ENCODE measurements at regions not wholly inside any gene's neighbourhood (a gene's known extent, or its start where the extent isn't known, plus 50 kb on each side); places are given as distances from the start of the nearest gene placed in this dataset.

GRCh38 chr1:198880818-198881597 lies 242.2 kb downstream of the PTPRC start:
- no peak overlapping the region for H2BK120ac ChIP-seq (ENCODE audit: insufficient read depth, low read length, poor library complexity)
- H3K4ac ChIP-seq (ENCODE audit: low read depth, low read length), result no peak overlapping the region
- H3K27me3 ChIP-seq (ENCODE audit: insufficient read depth, low read length), result no peaks in the 10 kb centered on the region
- no peaks in the 10 kb centered on the region for H3K4me1 ChIP-seq (ENCODE audit: control insufficient read depth in 1 of 2, insufficient read depth in 2 of 2, low read length in 2 of 2)
- no peak overlapping the region for H3K14ac ChIP-seq (ENCODE audit: low read length)
- no peak overlapping the region for H2BK12ac ChIP-seq (ENCODE audit: low read length)
- H3K9ac ChIP-seq (ENCODE audit: low read length), result no peak overlapping the region
- H4K91ac ChIP-seq (ENCODE audit: low read depth, low read length), result peak overlapping the region; percentile 35
- no peaks in the 10 kb centered on the region for H3K79me1 ChIP-seq (ENCODE audit: low read length)
- H3K4me2 ChIP-seq (ENCODE audit: low read length), result no peak overlapping the region
- H3K36me3 ChIP-seq (ENCODE audit: control insufficient read depth in 1 of 2, insufficient read depth in 2 of 2, low read length in 2 of 2), result no peaks in the 10 kb centered on the region
- H2AK5ac ChIP-seq (ENCODE audit: low read length), result no peak overlapping the region
- H4K8ac ChIP-seq (ENCODE audit: low read depth, low read length), result no peak overlapping the region
- no peak overlapping the region for H2AFZ ChIP-seq (ENCODE audit: insufficient read depth, low read length, poor library complexity)
- no CpG with 5 or more reads among the region's 4 CpGs for WGBS (ENCODE audit: extremely low coverage, insufficient coverage, insufficient read length)
- no peak overlapping the region for H3K23ac ChIP-seq (ENCODE audit: low read length)
- peak; percentile 48 to 89 for DNase-seq
- H4K12ac ChIP-seq (ENCODE audit: low read depth, low read length), result no peak overlapping the region
- no peak overlapping the region for H3K27ac ChIP-seq (ENCODE audit: low read depth, low read length)
- no peaks in the 10 kb centered on the region for H3K9me3 ChIP-seq (ENCODE audit: insufficient read depth, low read depth, low read length)
- no peaks in the 10 kb centered on the region for H3K79me2 ChIP-seq (ENCODE audit: control insufficient read depth, insufficient read depth, low read length, poor library complexity)
- no peak overlapping the region for H2BK5ac ChIP-seq (ENCODE audit: low read depth, low read length, poor library complexity)
- no peak overlapping the region for H3K4me3 ChIP-seq (ENCODE audit: low read depth, low read length)
- no peak overlapping the region for H3K18ac ChIP-seq (ENCODE audit: low read length)

DNA sequence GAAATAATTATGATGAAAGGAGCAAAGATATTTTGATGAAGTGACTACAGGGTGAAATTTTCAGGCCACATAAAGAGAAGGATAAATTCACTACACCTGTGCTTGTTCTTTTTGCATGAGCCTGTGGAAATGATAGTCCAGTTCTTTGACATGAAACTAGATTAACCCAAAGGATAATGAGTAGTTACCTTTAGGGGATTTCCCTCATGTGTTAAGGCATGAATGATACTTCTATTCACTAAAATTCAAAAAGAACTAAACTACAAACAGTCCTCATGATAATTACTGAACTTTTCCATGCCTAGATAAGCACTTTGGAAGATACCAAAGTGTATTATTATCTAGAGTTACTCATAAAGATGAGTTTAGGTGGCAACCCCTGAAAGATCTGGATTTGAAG lies 244.3 kb downstream of the PTPRC start:
- no peak overlapping the region for H2AFZ ChIP-seq (ENCODE audit: insufficient read depth, low read length, poor library complexity)
- no peak overlapping the region for H3K4ac ChIP-seq (ENCODE audit: low read depth, low read length)
- no peaks in the 10 kb centered on the region for H3K79me1 ChIP-seq (ENCODE audit: low read length)
- no peaks in the 10 kb centered on the region for H3K27me3 ChIP-seq (ENCODE audit: insufficient read depth, low read length)
- no peaks in the 10 kb centered on the region for H3K36me3 ChIP-seq (ENCODE audit: control insufficient read depth in 1 of 2, insufficient read depth in 2 of 2, low read length in 2 of 2)
- H2BK12ac ChIP-seq (ENCODE audit: low read length), result no peak overlapping the region
- no peak overlapping the region for H2BK5ac ChIP-seq (ENCODE audit: low read depth, low read length, poor library complexity)
- H2BK120ac ChIP-seq (ENCODE audit: insufficient read depth, low read length, poor library complexity), result no peak overlapping the region
- no peak overlapping the region for H4K91ac ChIP-seq (ENCODE audit: low read depth, low read length)
- no peak overlapping the region for H2AK5ac ChIP-seq (ENCODE audit: low read length)
- H3K4me1 ChIP-seq (ENCODE audit: control insufficient read depth in 1 of 2, insufficient read depth in 2 of 2, low read length in 2 of 2), result no peaks in the 10 kb centered on the region
- no peak overlapping the region for H3K4me3 ChIP-seq (ENCODE audit: low read depth, low read length)
- no peaks in the 10 kb centered on the region for H3K79me2 ChIP-seq (ENCODE audit: control insufficient read depth, insufficient read depth, low read length, poor library complexity)
- no peak overlapping the region for H3K4me2 ChIP-seq (ENCODE audit: low read length)
- H3K14ac ChIP-seq (ENCODE audit: low read length), result no peak overlapping the region
- H3K18ac ChIP-seq (ENCODE audit: low read length), result no peak overlapping the region
- H4K12ac ChIP-seq (ENCODE audit: low read depth, low read length), result no peak overlapping the region
- peak in 1 of 2 donors; percentile 26 for DNase-seq
- H3K27ac ChIP-seq (ENCODE audit: low read depth, low read length), result no peak overlapping the region
- H3K9ac ChIP-seq (ENCODE audit: low read length), result no peak overlapping the region
- H3K23ac ChIP-seq (ENCODE audit: low read length), result no peak overlapping the region
- no peaks in the 10 kb centered on the region for H3K9me3 ChIP-seq (ENCODE audit: insufficient read depth, low read depth, low read length)
- no peak overlapping the region for H4K8ac ChIP-seq (ENCODE audit: low read depth, low read length)

- Histone ChIP-seq H4K8ac (ENCODE audit: low read depth, low read length) (no peak overlapping the region), H2AK5ac (ENCODE audit: low read length) (no peak overlapping the region), H3K79me2 (ENCODE audit: control insufficient read depth, insufficient read depth, low read length, poor library complexity) (no peaks in the 10 kb centered on the region), H3K4me2 (ENCODE audit: low read length) (no peak overlapping the region), H3K14ac (ENCODE audit: low read length) (no peak overlapping the region), H3K36me3 (ENCODE audit: control insufficient read depth in 1 of 2, insufficient read depth in 2 of 2, low read length in 2 of 2) (no peaks in the 10 kb centered on the region), H4K91ac (ENCODE audit: low read depth, low read length) (no peak overlapping the region), H2AFZ (ENCODE audit: insufficient read depth, low read length, poor library complexity) (no peak overlapping the region), H3K9me3 (ENCODE audit: insufficient read depth, low read depth, low read length) (no peaks in the 10 kb centered on the region), H3K23ac (ENCODE audit: low read length) (no peak overlapping the region), H3K9ac (ENCODE audit: low read length) (no peak overlapping the region), H3K27ac (ENCODE audit: low read depth, low read length) (no peak overlapping the region), H4K12ac (ENCODE audit: low read depth, low read length) (no peak overlapping the region), H2BK120ac (ENCODE audit: insufficient read depth, low read length, poor library complexity) (no peak overlapping the region), H3K4me3 (ENCODE audit: low read depth, low read length) (no peak overlapping the region), H3K4me1 (ENCODE audit: control insufficient read depth in 1 of 2, insufficient read depth in 2 of 2, low read length in 2 of 2) (no peaks in the 10 kb centered on the region), H3K27me3 (ENCODE audit: insufficient read depth, low read length) (no peaks in the 10 kb centered on the region), H3K79me1 (ENCODE audit: low read length) (no peaks in the 10 kb centered on the region), H3K18ac (ENCODE audit: low read length) (no peak overlapping the region), H2BK12ac (ENCODE audit: low read length) (no peak overlapping the region), H2BK5ac (ENCODE audit: low read depth, low read length, poor library complexity) (no peak overlapping the region), H3K4ac (ENCODE audit: low read depth, low read length) (no peak overlapping the region)
- DNase-seq, result no peak
- WGBS (ENCODE audit: extremely low coverage, insufficient coverage, insufficient read length), result no CpG with 5 or more reads among the region's 4 CpGs
These were observed 249.0 kb downstream of the PTPRC start for GRCh38 chr1:198887866-198888265.

GRCh38 chr1:198888379-198888943 lies 249.6 kb downstream of the PTPRC start:
- no peak overlapping the region for H3K4ac ChIP-seq (ENCODE audit: low read depth, low read length)
- no peak overlapping the region for H2BK5ac ChIP-seq (ENCODE audit: low read depth, low read length, poor library complexity)
- H3K18ac ChIP-seq (ENCODE audit: low read length), result no peak overlapping the region
- no peak overlapping the region for H2BK12ac ChIP-seq (ENCODE audit: low read length)
- no peak overlapping the region for H3K4me3 ChIP-seq (ENCODE audit: low read depth, low read length)
- H2AFZ ChIP-seq (ENCODE audit: insufficient read depth, low read length, poor library complexity), result no peak overlapping the region
- no CpG with 5 or more reads among the region's 3 CpGs for WGBS (ENCODE audit: extremely low coverage, insufficient coverage, insufficient read length)
- no peaks in the 10 kb centered on the region for H3K36me3 ChIP-seq (ENCODE audit: control insufficient read depth in 1 of 2, insufficient read depth in 2 of 2, low read length in 2 of 2)
- no peaks in the 10 kb centered on the region for H3K4me1 ChIP-seq (ENCODE audit: control insufficient read depth in 1 of 2, insufficient read depth in 2 of 2, low read length in 2 of 2)
- H3K4me2 ChIP-seq (ENCODE audit: low read length), result no peak overlapping the region
- no peak overlapping the region for H4K91ac ChIP-seq (ENCODE audit: low read depth, low read length)
- no peak overlapping the region for H4K8ac ChIP-seq (ENCODE audit: low read depth, low read length)
- no peak overlapping the region for H4K12ac ChIP-seq (ENCODE audit: low read depth, low read length)
- H3K14ac ChIP-seq (ENCODE audit: low read length), result no peak overlapping the region
- no peak overlapping the region for H3K9ac ChIP-seq (ENCODE audit: low read length)
- H3K27ac ChIP-seq (ENCODE audit: low read depth, low read length), result no peak overlapping the region
- H3K9me3 ChIP-seq (ENCODE audit: insufficient read depth, low read depth, low read length), result no peaks in the 10 kb centered on the region
- H2AK5ac ChIP-seq (ENCODE audit: low read length), result no peak overlapping the region
- no peaks in the 10 kb centered on the region for H3K27me3 ChIP-seq (ENCODE audit: insufficient read depth, low read length)
- H2BK120ac ChIP-seq (ENCODE audit: insufficient read depth, low read length, poor library complexity), result no peak overlapping the region
- H3K23ac ChIP-seq (ENCODE audit: low read length), result no peak overlapping the region
- peak; percentile 32 to 89 for DNase-seq
- H3K79me2 ChIP-seq (ENCODE audit: control insufficient read depth, insufficient read depth, low read length, poor library complexity), result no peaks in the 10 kb centered on the region
- no peaks in the 10 kb centered on the region for H3K79me1 ChIP-seq (ENCODE audit: low read length)

Measured in trophoblast cell (in vitro differentiated cells and primary cell).